ENCODE measurements at regions not wholly inside any gene's neighbourhood (a gene's known extent, or its start where the extent isn't known, plus 50 kb on each side); places are given as distances from the start of the nearest gene placed in this dataset.

DNA sequence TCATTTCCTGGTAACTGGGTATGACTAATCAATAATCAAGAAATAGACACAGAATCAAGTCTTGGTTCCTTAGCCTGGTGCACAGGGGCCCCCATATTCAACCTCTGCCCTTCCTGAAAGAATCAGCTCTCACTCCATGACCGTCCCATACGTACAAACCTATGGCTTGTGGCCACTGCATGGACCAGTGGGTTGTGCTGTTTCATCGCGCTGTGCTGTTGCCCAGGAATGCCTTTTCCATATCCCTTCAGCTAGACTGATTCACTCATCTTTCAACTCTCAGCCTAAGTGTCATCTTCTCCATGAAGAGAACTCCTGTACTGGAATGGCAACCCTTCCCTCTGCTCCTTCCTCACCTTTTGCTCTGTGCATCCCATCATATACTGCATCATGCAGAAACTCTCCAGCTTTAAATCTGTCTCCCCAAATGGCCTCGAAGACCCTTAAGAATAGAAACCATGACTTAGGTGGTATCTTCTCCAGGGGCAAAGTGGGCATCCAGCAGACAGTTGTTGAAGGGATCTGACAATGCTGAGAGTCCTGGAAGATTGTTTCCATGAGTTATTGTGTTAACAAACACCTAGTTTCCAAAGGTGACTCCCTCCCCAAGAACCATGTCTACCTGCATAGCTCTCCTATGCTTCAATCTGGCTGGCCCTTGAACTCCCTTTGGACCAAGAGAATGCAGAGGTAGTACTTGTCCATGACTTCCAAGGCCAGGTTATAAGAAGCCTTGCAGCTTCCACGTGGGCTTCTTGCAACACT, 180.8 kb downstream of the ACTL7B start:
- no peak for DNase-seq

GRCh38 chr9:108673386-108673785, 182.4 kb downstream of the ACTL7B start:
- DNase-seq = no peak

DNA sequence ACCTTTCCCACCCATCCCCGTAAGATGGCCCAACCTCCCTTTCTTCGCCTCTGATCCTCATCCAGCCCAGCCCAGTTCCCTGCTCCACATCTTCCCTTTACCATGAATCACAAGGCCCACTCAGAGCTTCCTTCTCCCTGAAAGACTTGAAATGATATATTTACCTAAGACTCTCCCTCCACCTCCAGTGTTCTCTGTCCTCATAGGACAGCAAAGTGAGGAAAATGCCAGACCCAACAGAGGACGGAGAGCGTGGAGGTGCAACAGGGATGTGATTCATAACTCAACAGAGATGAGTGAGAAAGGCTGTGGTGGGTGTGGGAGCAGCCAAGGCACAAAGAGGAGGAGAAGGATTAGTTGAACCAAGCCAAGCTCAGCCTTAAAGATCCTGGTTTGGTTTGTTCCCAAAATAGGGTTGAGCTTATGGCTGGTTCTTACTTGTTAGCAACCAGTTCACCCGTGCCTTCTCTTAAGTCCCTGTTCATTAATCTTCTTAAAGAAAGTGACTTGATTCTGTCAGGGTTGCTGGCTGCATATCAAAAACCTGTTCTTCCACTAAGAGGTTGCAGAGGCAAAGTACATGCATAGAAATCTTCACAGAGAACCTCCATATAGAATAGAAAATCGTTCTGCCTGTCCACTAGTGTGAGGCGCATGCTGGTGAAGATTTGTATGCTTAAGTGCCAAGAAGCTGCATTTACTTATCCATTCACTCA, 183.2 kb downstream of the ACTL7B start:
- no peak for DNase-seq

DNA sequence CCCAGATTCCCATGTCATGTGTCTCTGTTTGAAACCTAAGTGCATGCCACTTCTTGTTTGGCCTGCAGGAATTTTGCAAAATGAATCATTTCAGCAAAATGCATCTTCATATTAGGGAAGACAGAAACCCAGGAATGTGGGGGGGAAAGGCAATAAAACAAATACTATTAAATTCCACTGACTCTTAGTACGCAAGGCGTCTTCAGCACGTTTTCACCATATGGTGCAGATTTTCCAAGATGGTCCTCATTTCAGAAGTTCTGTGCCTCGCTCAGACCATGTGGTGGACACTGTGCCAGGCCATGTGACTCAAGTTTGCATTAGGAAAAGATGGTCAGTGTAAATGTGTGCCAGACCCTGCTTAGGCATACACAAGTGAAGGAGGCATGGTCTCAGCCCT, 184.0 kb downstream of the ACTL7B start:
- DNase-seq = no peak

DNA sequence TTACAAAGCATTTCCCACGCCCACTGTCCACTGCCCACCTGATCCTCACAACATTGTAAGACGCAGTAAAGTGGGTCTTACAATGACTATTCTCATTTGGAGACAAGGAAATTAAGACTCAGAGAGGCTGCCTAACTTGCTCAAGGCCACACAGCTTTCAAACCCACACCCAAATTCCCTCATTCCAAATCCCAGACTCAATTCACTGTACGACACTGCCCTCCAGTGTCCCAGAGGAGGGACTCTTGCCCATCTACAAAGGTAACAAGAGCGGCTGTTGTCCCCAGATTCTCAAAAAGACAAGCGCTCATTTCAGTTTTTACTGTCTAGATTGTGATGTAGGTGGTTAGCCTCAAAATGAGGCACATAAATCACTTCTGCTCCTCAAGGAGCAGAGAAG, 184.6 kb downstream of the ACTL7B start:
- DNase-seq = no peak

DNA sequence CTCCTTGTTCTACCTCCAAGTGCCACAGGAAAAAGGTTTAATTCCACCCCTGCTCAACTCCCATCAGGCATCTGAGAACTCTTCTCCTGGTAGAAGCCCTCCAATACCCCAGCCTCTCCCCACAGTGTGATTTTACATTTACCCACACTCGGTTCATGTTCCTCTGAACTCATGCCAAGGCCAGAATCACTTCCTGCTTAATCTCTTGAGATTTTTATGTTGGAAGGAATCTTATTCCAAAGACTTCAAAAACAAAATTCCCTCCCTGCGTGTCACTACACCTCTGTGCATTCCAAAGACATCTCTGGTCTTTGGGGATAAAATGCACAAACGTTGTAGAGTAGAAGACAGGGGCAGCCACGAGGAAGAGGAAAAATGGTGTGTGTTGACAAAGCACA, 186.8 kb downstream of the ACTL7B start:
- DNase-seq = no peak

GRCh38 chr9:108668191-108668937, 187.4 kb downstream of the ACTL7B start:
- no peak for DNase-seq

GRCh38 chr9:108666240-108666784, 189.5 kb downstream of the ACTL7B start:
- DNase-seq = no peak

DNA sequence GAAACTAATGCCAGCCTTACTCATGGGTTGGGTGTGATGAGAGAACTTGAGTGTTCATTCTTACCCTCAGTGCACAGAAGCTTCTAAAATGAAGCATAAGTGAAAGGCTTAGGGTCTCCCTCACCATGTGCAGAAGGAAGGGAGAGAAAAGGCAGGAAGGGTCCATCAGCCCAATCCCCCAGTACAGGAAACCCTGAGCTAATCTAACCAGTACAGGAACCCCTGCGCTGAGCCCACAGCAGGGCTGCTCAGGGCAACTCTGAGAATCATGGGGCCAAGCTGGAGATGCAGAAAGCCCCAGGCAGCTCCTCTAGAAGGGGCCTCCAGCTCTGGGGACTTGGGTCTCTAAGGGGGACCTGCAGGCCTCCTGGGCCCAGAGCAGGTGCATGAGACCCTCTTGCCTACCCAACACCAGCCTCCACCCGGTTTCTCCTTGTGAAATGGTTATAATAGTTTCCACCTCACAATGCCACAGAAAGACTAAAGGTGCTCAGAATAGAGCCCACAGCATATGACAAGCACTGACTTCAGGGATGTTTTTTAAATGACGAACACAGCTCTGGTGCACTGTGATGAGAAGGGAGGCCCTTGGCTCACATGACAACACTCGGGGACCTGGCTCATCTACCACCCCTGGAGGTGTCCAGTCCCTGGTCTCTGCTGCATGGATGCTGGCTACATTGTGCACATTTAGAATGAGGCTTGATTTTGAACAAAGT, 190.1 kb downstream of the ACTL7B start:
- no peak for DNase-seq

DNA sequence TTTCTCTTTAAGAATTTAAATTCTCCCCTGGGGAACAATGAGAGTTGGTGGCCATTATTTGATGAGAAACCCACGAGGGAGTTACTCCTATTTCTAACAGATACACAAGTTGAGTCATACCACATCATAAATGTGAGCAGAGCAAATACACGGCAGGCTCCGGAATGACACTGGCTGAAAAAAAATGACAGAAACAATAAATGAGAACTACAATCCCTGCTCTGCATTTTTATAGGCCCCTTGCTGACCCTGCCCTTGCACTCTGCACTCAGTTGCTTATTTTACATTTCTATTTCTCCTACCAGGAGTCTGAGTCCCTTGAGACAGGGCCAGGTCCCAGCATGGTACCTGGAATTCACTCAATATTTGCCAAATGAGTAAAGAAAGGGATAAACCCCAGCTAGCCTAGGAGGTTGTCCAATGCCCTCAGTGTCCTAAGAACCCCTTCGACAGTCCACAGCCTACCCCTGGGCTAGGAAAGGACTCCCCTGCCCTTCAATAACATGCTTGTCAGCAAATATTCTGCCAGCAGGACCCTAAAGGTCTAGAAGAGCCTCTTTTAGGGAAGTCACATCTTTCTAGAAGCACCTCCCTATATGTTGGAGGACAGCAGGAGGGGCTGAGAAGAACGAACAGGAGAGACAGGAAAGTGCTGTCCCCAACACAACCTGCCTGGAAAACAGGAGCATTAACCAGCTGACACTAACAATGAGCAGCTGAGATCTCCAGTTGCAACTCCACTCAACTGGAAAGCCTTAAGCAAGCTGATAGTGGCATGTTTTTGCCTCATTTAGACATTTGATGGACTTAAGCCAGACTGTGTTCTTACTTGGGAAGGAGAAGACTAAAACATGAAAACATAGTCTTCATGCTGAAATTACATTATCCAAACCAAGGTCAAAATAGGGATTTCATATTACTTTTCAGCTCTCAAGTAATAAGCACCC, 191.2 kb downstream of the ACTL7B start:
- DNase-seq = no peak

DNA sequence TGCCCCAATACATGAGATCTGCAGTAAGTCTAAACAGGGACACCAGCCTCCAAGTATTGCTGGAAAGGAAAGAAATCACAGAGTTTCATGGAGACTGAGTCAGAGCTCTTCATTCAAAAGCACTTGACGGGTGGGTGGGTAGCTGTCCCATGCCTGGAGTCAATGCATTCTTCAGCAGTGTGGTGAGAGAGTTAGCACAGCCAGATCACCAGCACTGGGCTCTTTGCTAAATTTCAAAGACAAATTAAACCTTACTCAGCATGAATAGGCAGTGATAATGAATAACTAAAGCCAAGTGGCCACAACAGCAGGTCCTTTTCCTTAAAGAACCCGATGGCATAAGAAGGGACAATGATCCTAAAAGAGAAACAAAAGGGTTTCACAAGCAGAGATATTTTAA, 192.4 kb downstream of the ACTL7B start:
- no peak for DNase-seq

DNA sequence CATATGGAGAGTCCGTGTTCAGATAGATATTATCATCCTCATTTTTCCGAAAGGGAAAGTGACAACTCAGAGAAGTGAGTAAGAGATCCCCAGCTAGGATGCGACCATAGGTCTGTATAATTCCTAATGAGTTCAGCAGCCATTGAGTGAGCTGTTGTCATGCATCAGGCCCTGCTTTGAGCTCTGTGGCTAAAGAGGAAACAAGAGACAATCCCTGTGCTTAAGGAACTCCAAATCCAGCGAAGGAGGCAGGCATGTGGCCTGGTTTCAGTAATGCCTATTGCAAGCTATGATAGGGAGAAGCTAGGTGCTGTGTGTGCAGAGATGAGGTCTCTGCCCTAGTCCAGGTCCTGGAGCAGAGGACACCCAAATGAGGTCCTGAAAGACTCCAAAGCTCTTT, 192.8 kb downstream of the ACTL7B start:
- no peak for DNase-seq

GRCh38 chr9:108662091-108662875, 193.5 kb downstream of the ACTL7B start:
- no peak for DNase-seq

GRCh38 chr9:108656566-108656965, 199.2 kb downstream of the ACTL7B start:
- DNase-seq = no peak

- no peak for DNase-seq
Observed at GRCh38 chr9:108655818-108656217, 200.0 kb downstream of the ACTL7B start.

DNA sequence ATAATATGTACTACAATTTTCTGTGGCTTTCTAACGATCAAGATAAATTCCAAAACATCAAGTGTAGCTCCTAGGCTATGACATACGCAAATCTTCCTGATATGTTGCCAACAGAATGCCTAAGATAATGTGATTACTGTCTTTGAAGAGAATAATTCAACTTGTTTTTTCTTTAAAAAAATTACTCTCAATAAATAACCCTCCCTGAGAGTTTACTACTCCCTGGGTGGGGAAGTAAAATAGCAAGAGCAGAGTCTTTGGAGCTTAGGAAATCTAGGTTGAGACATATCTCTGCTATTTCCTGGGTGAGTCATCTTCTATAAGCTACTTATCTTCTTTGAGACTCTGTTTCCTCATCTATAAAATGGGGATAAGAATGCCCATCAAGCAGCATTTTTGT, 201.2 kb downstream of the ACTL7B start:
- DNase-seq = no peak

DNA sequence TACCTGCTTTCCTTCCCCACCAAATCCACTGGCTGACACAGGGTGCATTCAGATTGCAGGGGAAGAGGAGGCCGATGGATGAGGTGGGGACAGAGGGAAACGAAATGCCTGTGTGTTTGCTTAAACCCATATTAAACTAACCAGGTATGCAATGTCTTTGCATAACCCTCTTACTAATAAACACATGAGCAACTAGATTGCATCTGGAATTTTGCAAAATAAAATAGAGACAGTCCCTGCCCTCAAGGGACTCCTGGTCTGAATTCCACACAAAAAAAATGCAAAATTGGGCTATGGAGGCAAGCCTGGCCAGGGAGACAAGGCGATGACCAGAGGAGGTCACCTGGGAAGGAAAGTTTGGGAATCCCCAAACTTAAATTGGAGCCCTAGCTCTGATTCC, 202.9 kb downstream of the ACTL7B start:
- no peak for DNase-seq

GRCh38 chr9:108650826-108651225, 205.0 kb downstream of the ACTL7B start:
- DNase-seq = no peak

GRCh38 chr9:108645520-108645919, 210.3 kb downstream of the ACTL7B start:
- DNase-seq = no peak

GRCh38 chr9:108643731-108644510, 211.9 kb downstream of the ACTL7B start:
- no peak for DNase-seq

All from DMS79 (cell line).